SU-DHL-6 (cell line): ENCODE measurements at regions not wholly inside any gene's neighbourhood (a gene's known extent, or its start where the extent isn't known, plus 50 kb on each side); places are given as distances from the start of the nearest gene placed in this dataset.

Source experiments
- H2AFZ ChIP-seq: fragments of 200-600 bp; sonication (generic); 2 replicates; pipeline ENCODE4 v1.6.1; 2014; ENCODE audit warnings: low read depth, mild to moderate bottlenecking, moderate library complexity, mixed read lengths, antibody characterized with exemption, low read length; ENCODE audit not compliant: severe bottlenecking
- H3F3A ChIP-seq: fragments of 200-600 bp; shearing (Covaris generic); 2 replicates; pipeline ENCODE4 v1.6.0; 2016; ENCODE audit warnings: antibody characterized with exemption, mild to moderate bottlenecking; ENCODE audit not compliant: insufficient read depth
- H3K27ac ChIP-seq: fragments of 200-600 bp; sonication (generic); 2 replicates; pipeline ENCODE4 v1.5.1; 2016; ENCODE audit warnings: low read depth, mild to moderate bottlenecking, low read length, moderate library complexity, mixed read lengths
- H3K27me3 ChIP-seq: fragments of 200-600 bp; sonication (generic), shearing (Covaris generic); 2 replicates; pipeline ENCODE4 v1.6.0; 2014; ENCODE audit warnings: mild to moderate bottlenecking, low read length
- H3K36me3 ChIP-seq: fragments of 200-600 bp; sonication (generic); 2 replicates; pipeline ENCODE4 v1.6.1; 2014; ENCODE audit warnings: mild to moderate bottlenecking, low read length, mixed read lengths
- H3K4me2 ChIP-seq: fragments of 300-600, 200-600 bp; shearing (Covaris generic), sonication (generic); 2 replicates; pipeline ENCODE4 v1.6.0; 2014; ENCODE audit warnings: low read length, low read depth, mild to moderate bottlenecking; ENCODE audit not compliant: poor library complexity, severe bottlenecking
- H3K4me3 ChIP-seq: fragments of 200-600 bp; sonication (generic); 2 replicates; pipeline ENCODE4 v1.5.1; 2014; ENCODE audit warnings: antibody characterized with exemption, low read length, mild to moderate bottlenecking, mixed read lengths; ENCODE audit not compliant: insufficient read depth, poor library complexity, severe bottlenecking
- H3K79me2 ChIP-seq: fragments of 200-600 bp; sonication (generic); 2 replicates; pipeline ENCODE4 v1.6.1; 2014; ENCODE audit warnings: mild to moderate bottlenecking, low read length, moderate library complexity; ENCODE audit not compliant: insufficient read depth
- H3K9ac ChIP-seq: fragments of 200-600 bp; sonication (generic); 2 replicates; pipeline ENCODE4 v1.7.0; 2014; ENCODE audit warnings: mild to moderate bottlenecking, low read length
- H3K9me2 ChIP-seq: fragments of 200-600 bp; sonication (generic); replicated peaks from 2 replicates; pipeline ENCODE4 v1.6.1; 2014; ENCODE audit warnings: low read length; ENCODE audit not compliant: insufficient read depth
- H3K9me3 ChIP-seq: fragments of 200-600 bp; sonication (generic); 2 replicates; pipeline ENCODE4 v1.6.1; 2014; ENCODE audit warnings: low read length, mixed read lengths; ENCODE audit not compliant: insufficient read depth
- H4K20me1 ChIP-seq: fragments of 200-600 bp; sonication (generic); 2 replicates; pipeline ENCODE4 v1.6.1; 2014; ENCODE audit warnings: low read depth, mild to moderate bottlenecking, antibody characterized with exemption, low read length, moderate library complexity, mixed read lengths
- CTCF ChIP-seq: fragments of 200-600 bp; sonication (generic); IDR thresholded peaks from one replicate; pipeline ENCODE4 v1.5.1; 2017; ENCODE audit warnings: antibody characterized with exemption, mild to moderate bottlenecking, low read length, moderate library complexity; ENCODE audit not compliant: insufficient read depth, poor library complexity, severe bottlenecking
- EZH2phosphoT487 ChIP-seq: fragments of 200-600 bp; sonication (generic), shearing (Covaris generic); conservative IDR thresholded peaks from 2 replicates; pipeline ENCODE4 v1.6.1; 2018; ENCODE audit warnings: mild to moderate bottlenecking, antibody characterized with exemption, low read length, moderate library complexity, mixed read lengths

- H3K9me3 ChIP-seq: peaks cover 9% of the 10 kb centered on the region; the same call in 1 of the 2 replicates
- no peak for TF ChIP-seq EZH2phosphoT487
- no peaks in the 10 kb centered on the region for H3K9me2 ChIP-seq
These were observed 211.6 kb downstream of the OSR1 start for GRCh38 chr2:19146867-19147266.

GRCh38 chr2:19141234-19142004 is 217.0 kb downstream of the OSR1 start:
- H3K27ac ChIP-seq: no peak overlapping the region
- no peaks in the 10 kb centered on the region for H3K36me3 ChIP-seq
- H3K27me3 ChIP-seq: no peaks in the 10 kb centered on the region
- no peaks in the 10 kb centered on the region for H3K79me2 ChIP-seq
- H3K9ac ChIP-seq: no peak overlapping the region
- no peaks in the 10 kb centered on the region for H4K20me1 ChIP-seq
- no peak overlapping the region for H3K4me3 ChIP-seq
- H3K4me2 ChIP-seq: no peak overlapping the region
- no peaks in the 10 kb centered on the region for H3K9me3 ChIP-seq
- H2AFZ ChIP-seq: no peak overlapping the region
- no peak for TF ChIP-seq EZH2phosphoT487
- TF ChIP-seq CTCF: no peak
- no peaks in the 10 kb centered on the region for H3F3A ChIP-seq
- no peaks in the 10 kb centered on the region for H3K9me2 ChIP-seq

More at GRCh38 chr2:19146867-19147266, 211.6 kb downstream of the OSR1 start:
- no peaks in the 10 kb centered on the region for H3K36me3 ChIP-seq
- H2AFZ ChIP-seq: no peak overlapping the region
- H3K27me3 ChIP-seq: no peaks in the 10 kb centered on the region
- no peak overlapping the region for H3K9ac ChIP-seq
- no peaks in the 10 kb centered on the region for H3F3A ChIP-seq
- no peaks in the 10 kb centered on the region for H4K20me1 ChIP-seq
- no peak overlapping the region for H3K4me2 ChIP-seq
- H3K4me3 ChIP-seq: no peak overlapping the region
- H3K27ac ChIP-seq: no peak overlapping the region
- H3K79me2 ChIP-seq: no peaks in the 10 kb centered on the region

GRCh38 chr2:19140463-19141208 is 217.8 kb downstream of the OSR1 start:
- Histone ChIP-seq H3K4me2 (no peak overlapping the region), H3K36me3 (no peaks in the 10 kb centered on the region), H3F3A (no peaks in the 10 kb centered on the region), H3K27me3 (no peaks in the 10 kb centered on the region), H3K9ac (no peak overlapping the region), H4K20me1 (no peaks in the 10 kb centered on the region), H2AFZ (no peak overlapping the region), H3K9me2 (no peaks in the 10 kb centered on the region), H3K4me3 (no peak overlapping the region), H3K79me2 (no peaks in the 10 kb centered on the region), H3K27ac (no peak overlapping the region), H3K9me3 (no peaks in the 10 kb centered on the region)
- TF ChIP-seq CTCF (no peak), EZH2phosphoT487 (no peak)

GRCh38 chr2:19139386-19139785 is 219.0 kb downstream of the OSR1 start:
- Histone ChIP-seq H3F3A (no peaks in the 10 kb centered on the region), H3K79me2 (no peaks in the 10 kb centered on the region), H3K27me3 (no peaks in the 10 kb centered on the region), H3K9me3 (no peaks in the 10 kb centered on the region), H4K20me1 (no peaks in the 10 kb centered on the region), H3K27ac (no peak overlapping the region), H3K9ac (no peak overlapping the region), H3K36me3 (no peaks in the 10 kb centered on the region), H3K9me2 (no peaks in the 10 kb centered on the region), H2AFZ (no peak overlapping the region), H3K4me3 (no peak overlapping the region), H3K4me2 (no peak overlapping the region)
- TF ChIP-seq CTCF (no peak), EZH2phosphoT487 (no peak)
